A549 (cell line): ENCODE measurements at regions not wholly inside any gene's neighbourhood (a gene's known extent, or its start where the extent isn't known, plus 50 kb on each side); places are given as distances from the start of the nearest gene placed in this dataset.
A peak's percentile ranks its signal among the peaks of the same experiment; 100 is the strongest.
"Not testable (repeated sequence)": the region's sequence is repeated elsewhere in the genome, so short reads cannot be mapped to it uniquely, and the experiment has no call there.

Source experiments
- ATAC-seq, 2 experiments: fragments of 200-7000 bp in 1 of 2; fragments of >200 bp in 1 of 2; cut with Nextera tagmentation in 1 of 2; cut with Tn5 transposase in 1 of 2; 3 replicates each; pipeline versions ENCODE4 v1.8.0 to v1.9.1; 2018 to 2020; ENCODE audit warnings: mild to moderate bottlenecking in 1 of 2, moderate library complexity in 1 of 2
- CTCF ChIA-PET: fragments of 300-600 bp; sonication (Branson Sonifier 250); formaldehyde crosslinking; extraction: SDS; loops from one replicate; lab custom pipeline; 2021; ENCODE audit warnings: antibody characterized with exemption, inconsistent platforms; lab: Yijun Ruan, JAX
- POLR2A ChIA-PET: fragments of 350-600 bp; formaldehyde crosslinking; extraction: SDS; loops from one replicate; lab custom pipeline; 2021; ENCODE audit warnings: antibody characterized with exemption, inconsistent platforms; lab: Yijun Ruan, JAX
- DNase-seq, 2 experiments: peaks; one replicate each; pipeline versions ENCODE4 v3.0.0 to v3.0.0-alpha.2; 2011 to 2016; ENCODE audit warnings: low read depth in 1 of 2, low spot score in 1 of 2
- FAIRE-seq: peaks from 2 replicates; lab custom pipeline; 2011; peaks lifted over from hg19 to GRCh38; lab: Jason Lieb, UNC
- H3K27ac ChIP-seq, 2 experiments: fragments of >200 bp; sonication (Bioruptor Twin); formaldehyde crosslinking; 3 replicates each; pipeline ENCODE4 v1.5.1; 2016 to 2017
- H3K4me1 ChIP-seq: fragments of >200 bp; sonication (Bioruptor Twin); formaldehyde crosslinking; 3 replicates; pipeline ENCODE4 v1.6.1; 2016
- H3K4me2 ChIP-seq: fragments of >200 bp; sonication (Bioruptor Twin); formaldehyde crosslinking; 3 replicates; pipeline ENCODE4 v1.6.1; 2016
- H3K4me3 ChIP-seq: fragments of >200 bp; sonication (Bioruptor Twin); formaldehyde crosslinking; 3 replicates; pipeline ENCODE4 v1.5.1; 2016
- H3K9me3 ChIP-seq: fragments of >200 bp; sonication (Bioruptor Twin); formaldehyde crosslinking; 3 replicates; pipeline ENCODE4 v1.6.1; 2016
- RAD21 ChIP-seq, 2 experiments: fragments of >200 bp in 1 of 2; sonication (Bioruptor Twin) in 1 of 2; formaldehyde crosslinking in 1 of 2; IDR thresholded peaks in 1 of 2; conservative IDR thresholded peaks in 1 of 2; 2 replicates in 1 of 2; 3 replicates in 1 of 2; pipeline ENCODE4 v1.6.1; 2012 to 2018; ENCODE audit warnings: inconsistent platforms in 1 of 2
- SMC3 ChIP-seq: fragments of >200 bp; sonication (Bioruptor Twin); formaldehyde crosslinking; IDR thresholded peaks from 3 replicates; pipeline ENCODE4 v1.6.1; 2018; ENCODE audit warnings: inconsistent platforms
- SREBF2 ChIP-seq: fragments of 450-650 bp; IDR thresholded peaks from 2 replicates; pipeline ENCODE4 v1.6.1; 2014; ENCODE audit warnings: mild to moderate bottlenecking, moderate library complexity
- WGBS: methylation state at CpG from one replicate; pipeline ENCODE4 v1.1.6; 2017; ENCODE audit errors: missing lambda C conversion rate; 5-methylcytosine and 5-hydroxymethylcytosine counted together
- TF ChIP-seq, protein P1 (sequence below): fragments of >200 bp; sonication (Bioruptor Twin); formaldehyde crosslinking; IDR thresholded peaks from 3 replicates; pipeline ENCODE4 v1.5.1; 2016

DNA sequence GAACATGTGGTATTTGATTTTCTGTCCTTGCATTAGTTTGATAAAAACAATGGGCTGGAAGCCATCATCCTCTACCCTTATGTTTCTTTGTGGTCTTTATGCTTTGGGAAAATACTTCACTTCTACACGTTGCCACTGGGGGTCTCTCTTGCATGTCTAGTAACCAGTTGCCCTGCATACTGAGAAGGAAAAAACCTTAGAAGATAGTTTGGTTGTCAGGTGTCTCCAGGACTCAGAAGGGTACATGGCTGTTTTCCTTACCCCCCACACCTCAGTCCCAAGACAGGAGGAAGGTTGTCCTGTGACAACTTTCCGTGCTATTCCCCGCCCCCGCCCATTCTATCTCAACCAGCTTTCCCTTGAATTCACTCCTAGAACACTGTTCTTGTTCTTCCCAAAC, 62.1 kb upstream of the LANCL3 start:
- Histone ChIP-seq H3K9me3 (no peaks in the 10 kb centered on the region), H3K4me1 (no peaks in the 10 kb centered on the region)
- WGBS: 15% methylated on average over 4 of the region's 4 CpGs
- peak; percentile 18; the same call in 1 of the 3 replicates for TF ChIP-seq SMC3
- TF ChIP-seq SREBF2: no peak
- peak; percentile 27 to 30; a peak in 2 of 5 replicates for TF ChIP-seq RAD21 (conservative IDR thresholded peaks at IDR 0.05 in 1 of 2, IDR thresholded peaks at IDR 0.05 in 1 of 2)
- TF ChIP-seq, protein P1, sequence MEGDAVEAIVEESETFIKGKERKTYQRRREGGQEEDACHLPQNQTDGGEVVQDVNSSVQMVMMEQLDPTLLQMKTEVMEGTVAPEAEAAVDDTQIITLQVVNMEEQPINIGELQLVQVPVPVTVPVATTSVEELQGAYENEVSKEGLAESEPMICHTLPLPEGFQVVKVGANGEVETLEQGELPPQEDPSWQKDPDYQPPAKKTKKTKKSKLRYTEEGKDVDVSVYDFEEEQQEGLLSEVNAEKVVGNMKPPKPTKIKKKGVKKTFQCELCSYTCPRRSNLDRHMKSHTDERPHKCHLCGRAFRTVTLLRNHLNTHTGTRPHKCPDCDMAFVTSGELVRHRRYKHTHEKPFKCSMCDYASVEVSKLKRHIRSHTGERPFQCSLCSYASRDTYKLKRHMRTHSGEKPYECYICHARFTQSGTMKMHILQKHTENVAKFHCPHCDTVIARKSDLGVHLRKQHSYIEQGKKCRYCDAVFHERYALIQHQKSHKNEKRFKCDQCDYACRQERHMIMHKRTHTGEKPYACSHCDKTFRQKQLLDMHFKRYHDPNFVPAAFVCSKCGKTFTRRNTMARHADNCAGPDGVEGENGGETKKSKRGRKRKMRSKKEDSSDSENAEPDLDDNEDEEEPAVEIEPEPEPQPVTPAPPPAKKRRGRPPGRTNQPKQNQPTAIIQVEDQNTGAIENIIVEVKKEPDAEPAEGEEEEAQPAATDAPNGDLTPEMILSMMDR: peak; percentile 19; the same call in 1 of the 3 replicates
- TF ChIP-seq, all 56 proteins: peak for 3
- no peak overlapping the region for H3K27ac ChIP-seq
- POLR2A ChIA-PET: no interaction called here
- CTCF ChIA-PET: interaction anchor here (0.9 to 1.3 kb wide), 3 partner anchors 13 to 316 kb away, joined by 3 to 5 read pairs (median 3); no protein-coding TSS in a partner anchor
- FAIRE-seq (peak; percentile 85), ATAC-seq (peak in 1 of 2 experiments; percentile 78; a peak in 4 of 6 replicates), DNase-seq (no peak)
- H3K4me2 ChIP-seq: no peak overlapping the region
- no peak overlapping the region for H3K4me3 ChIP-seq

DNA sequence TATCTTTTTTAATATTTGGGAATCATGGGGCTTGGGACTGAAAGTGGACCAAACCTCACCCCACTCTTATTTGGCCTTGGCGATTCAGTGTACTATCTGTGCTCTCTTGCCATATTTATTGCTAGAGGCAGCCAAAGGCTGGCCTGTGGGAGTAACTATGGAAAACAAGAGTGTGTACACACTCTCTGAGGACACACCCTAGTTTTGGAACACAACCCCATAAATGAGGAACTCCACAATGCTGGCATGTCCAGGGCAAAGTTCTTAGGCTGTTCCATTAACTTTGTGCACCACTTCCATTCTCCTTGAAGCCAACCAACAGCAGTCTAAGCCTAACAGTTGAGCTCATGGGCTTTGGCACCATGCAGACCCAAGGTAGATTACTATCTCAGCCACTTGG, 54.9 kb upstream of the LANCL3 start:
- POLR2A ChIA-PET, H3K4me2 ChIP-seq, CTCF ChIA-PET, H3K4me1 ChIP-seq, DNase-seq, H3K4me3 ChIP-seq, H3K27ac ChIP-seq, ATAC-seq, H3K9me3 ChIP-seq: not testable (repeated sequence)
- WGBS: no CpG with 5 or more reads among the region's 1 CpG
- peak; percentile 100 for FAIRE-seq

DNA sequence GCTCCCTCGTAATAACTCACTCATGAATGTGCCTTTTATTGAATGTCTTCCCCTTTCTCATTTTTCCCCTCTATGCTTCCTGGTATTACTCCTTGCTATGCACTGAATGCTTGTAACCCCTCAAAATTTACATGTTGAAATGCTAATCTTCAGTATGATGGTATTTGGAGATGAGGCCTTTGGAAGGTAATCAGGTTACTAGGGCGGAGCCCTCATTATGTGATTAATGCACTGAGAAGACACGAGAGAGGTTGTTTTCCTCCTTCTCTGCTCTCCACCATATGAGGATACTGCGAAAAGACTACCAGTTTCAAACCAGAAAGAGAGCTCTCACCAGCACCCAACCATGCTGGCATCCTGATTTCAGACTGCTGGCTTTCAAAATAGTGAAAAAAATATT, 52.2 kb upstream of the LANCL3 start:
- H3K4me2 ChIP-seq, ATAC-seq, H3K4me1 ChIP-seq, H3K9me3 ChIP-seq, DNase-seq, FAIRE-seq, H3K4me3 ChIP-seq, CTCF ChIA-PET, H3K27ac ChIP-seq, POLR2A ChIA-PET: not testable (repeated sequence)
- 46% methylated on average over 4 of the region's 4 CpGs for WGBS

DNA sequence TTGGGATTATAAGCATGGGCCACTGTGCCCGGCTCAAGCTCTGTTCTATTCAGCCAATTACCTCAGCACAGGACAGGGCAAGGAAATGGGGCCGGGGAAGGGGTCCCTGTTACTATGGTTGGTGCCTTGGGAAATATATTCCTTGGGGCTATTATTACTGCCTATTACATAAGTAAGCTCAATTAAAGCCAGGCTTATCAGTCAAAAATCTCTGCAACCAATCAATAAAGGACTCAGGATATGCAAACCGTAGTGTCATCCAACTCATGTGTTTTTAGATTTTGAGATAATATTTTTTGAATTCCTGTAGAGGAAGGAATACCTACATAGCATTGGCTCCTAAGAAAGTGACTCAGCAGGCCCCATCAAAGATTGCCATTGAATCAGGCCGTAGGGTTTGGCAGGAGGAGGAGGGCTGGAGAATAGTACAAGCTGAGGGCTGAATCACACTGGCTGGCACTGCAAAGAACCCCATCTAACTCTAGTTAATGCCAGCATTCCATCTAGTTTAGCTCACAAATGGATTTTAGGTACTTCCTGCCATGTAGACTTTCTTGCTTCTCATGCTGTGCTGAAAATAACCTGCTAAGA, 50.5 kb upstream of the LANCL3 start:
- H3K9me3 ChIP-seq, H3K4me2 ChIP-seq, H3K4me1 ChIP-seq, H3K4me3 ChIP-seq, ATAC-seq, H3K27ac ChIP-seq, DNase-seq, FAIRE-seq, POLR2A ChIA-PET: not testable (repeated sequence)
- 9% methylated on average over 4 of the region's 4 CpGs for WGBS
- CTCF ChIA-PET: interaction anchor here (0.8 kb wide), 1 partner anchor 11 kb away, joined by 3 read pairs; no protein-coding TSS in a partner anchor
